HK-2 (cell line): ENCODE measurements at regions not wholly inside any gene's neighbourhood (a gene's known extent, or its start where the extent isn't known, plus 50 kb on each side); places are given as distances from the start of the nearest gene placed in this dataset.
"Not testable (repeated sequence)": the region's sequence is repeated elsewhere in the genome, so short reads cannot be mapped to it uniquely, and the experiment has no call there.

Experiments used
- DNase-seq: peaks from one replicate; pipeline ENCODE4 v3.0.0-alpha.2; 2018; ENCODE audit not compliant: unreplicated experiment

- DNase-seq = no peak
These were observed 323.8 kb upstream of the GALNT5 start for GRCh38 chr2:156933645-156934225.

- no peak for DNase-seq
These were observed 321.9 kb upstream of the GALNT5 start for GRCh38 chr2:156935616-156936015.

GRCh38 chr2:156937430-156937829 lies 320.1 kb upstream of the GALNT5 start:
- no peak for DNase-seq

- DNase-seq = no peak
These were observed 312.6 kb upstream of the GALNT5 start for GRCh38 chr2:156944871-156945270.

- no peak for DNase-seq
These were observed 310.2 kb upstream of the GALNT5 start for GRCh38 chr2:156947261-156947660.

- DNase-seq = no peak
These were observed 301.8 kb upstream of the GALNT5 start for GRCh38 chr2:156955701-156956100.

- no peak for DNase-seq
These were observed 301.3 kb upstream of the GALNT5 start for GRCh38 chr2:156956161-156956560.

GRCh38 chr2:156958374-156958773 lies 299.1 kb upstream of the GALNT5 start:
- no peak for DNase-seq

- DNase-seq = no peak
These were observed 298.0 kb upstream of the GALNT5 start for GRCh38 chr2:156959481-156959880.

- no peak for DNase-seq
These were observed 274.9 kb upstream of the GALNT5 start for GRCh38 chr2:156982615-156983014.

GRCh38 chr2:156986339-156986988 lies 271.0 kb upstream of the GALNT5 start:
- DNase-seq = no peak

GRCh38 chr2:156999661-157000060 lies 257.8 kb upstream of the GALNT5 start:
- DNase-seq = no peak

- DNase-seq = no peak
These were observed 252.7 kb upstream of the GALNT5 start for GRCh38 chr2:157004789-157005188.

- no peak for DNase-seq
These were observed 242.4 kb upstream of the GALNT5 start for GRCh38 chr2:157015015-157015575.

- DNase-seq = not testable (repeated sequence)
These were observed 234.2 kb upstream of the GALNT5 start for GRCh38 chr2:157023264-157023663.

- DNase-seq = no peak
These were observed 233.4 kb upstream of the GALNT5 start for GRCh38 chr2:157024129-157024528.

GRCh38 chr2:157032017-157032416 lies 225.5 kb upstream of the GALNT5 start:
- DNase-seq = no peak

- DNase-seq = no peak
These were observed 220.8 kb upstream of the GALNT5 start for GRCh38 chr2:157036726-157037125.

GRCh38 chr2:157043786-157044185 lies 213.7 kb upstream of the GALNT5 start:
- DNase-seq = no peak

GRCh38 chr2:157046396-157046795 lies 211.1 kb upstream of the GALNT5 start:
- DNase-seq = no peak

- no peak for DNase-seq
These were observed 204.8 kb upstream of the GALNT5 start for GRCh38 chr2:157052685-157053224.

GRCh38 chr2:157053876-157054275 lies 203.6 kb upstream of the GALNT5 start:
- DNase-seq = no peak

GRCh38 chr2:157055660-157056199 lies 201.8 kb upstream of the GALNT5 start:
- no peak for DNase-seq
